ENCODE measurements at regions not wholly inside any gene's neighbourhood (a gene's known extent, or its start where the extent isn't known, plus 50 kb on each side); places are given as distances from the start of the nearest gene placed in this dataset.

DNA sequence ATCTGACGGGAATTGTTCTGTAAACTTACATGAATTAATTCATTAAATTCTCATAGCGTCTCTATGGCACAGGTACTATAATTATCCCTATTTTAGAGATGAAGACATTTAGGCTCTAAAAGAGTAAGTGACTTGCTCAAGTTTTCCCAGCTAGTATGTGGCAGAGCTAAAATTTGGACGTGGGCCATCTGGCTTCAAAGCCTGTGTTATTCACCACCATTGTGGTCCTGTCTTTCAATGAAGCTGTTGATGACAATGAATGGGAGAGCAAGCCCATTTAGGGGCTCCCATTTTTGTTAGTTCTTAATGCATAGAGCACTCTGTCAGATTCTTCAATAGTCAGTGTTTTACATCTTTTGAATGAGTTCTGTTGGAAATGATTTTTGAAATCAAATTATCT is 236.0 kb upstream of the CD180 start:
- no peak for FAIRE-seq

DNA sequence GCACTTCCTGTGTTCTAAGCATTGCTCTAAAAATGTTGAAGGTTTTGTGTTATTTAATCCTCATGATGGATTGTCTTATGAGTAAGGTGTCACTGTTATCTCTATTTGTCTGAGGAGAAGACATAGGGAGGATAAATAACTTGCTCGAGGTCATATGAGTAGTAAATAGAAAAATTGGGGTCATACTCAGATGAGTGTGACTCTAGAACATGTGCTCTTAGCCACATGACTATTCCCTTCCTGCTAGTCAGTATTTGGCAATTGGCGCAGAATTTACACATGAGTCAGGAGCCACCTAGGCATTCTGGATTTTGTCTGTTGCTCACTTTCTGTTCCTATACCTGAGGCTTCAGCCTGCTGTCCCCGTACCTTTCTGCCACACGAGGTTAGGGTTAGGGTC is 234.6 kb upstream of the CD180 start:
- no peak for ATAC-seq
- WGBS (ENCODE audit: missing lambda C conversion rate) = 60% methylated on average over 4 of the region's 4 CpGs

More for the DNA sequence above, 236.0 kb upstream of the CD180 start:
- no peak overlapping the region for H3K4me2 ChIP-seq
- no peak overlapping the region for H3K27ac ChIP-seq
- H3K4me1 ChIP-seq = no peaks in the 10 kb centered on the region
- ChIA-PET CTCF (no interaction called here), POLR2A (no interaction called here)
- ATAC-seq (no peak), DNase-seq (ENCODE audit: low read depth in 1 of 2, low spot score in 1 of 2) (no peak)
- no peaks in the 10 kb centered on the region for H3K9me3 ChIP-seq
- WGBS (ENCODE audit: missing lambda C conversion rate) = 61% methylated on average over 3 of the region's 3 CpGs
- no peak overlapping the region for H3K4me3 ChIP-seq
- TF ChIP-seq FOXS1 (CRISPR knock-in tag; IDR thresholded peaks at IDR 0.05) (no peak), ESRRA (IDR thresholded peaks at IDR 0.05; ENCODE audit: borderline replicate concordance, low read length) (no peak)

GRCh38 chr5:67427850-67428298 is 231.3 kb upstream of the CD180 start:
- Histone ChIP-seq H3K9me3 (no peaks in the 10 kb centered on the region), H3K4me3 (no peak overlapping the region), H3K27ac (no peak overlapping the region), H3K4me1 (no peaks in the 10 kb centered on the region), H3K4me2 (no peak overlapping the region)
- ChIA-PET CTCF (no interaction called here), POLR2A (no interaction called here)
- ATAC-seq (no peak), DNase-seq (ENCODE audit: low read depth in 1 of 2, low spot score in 1 of 2) (no peak), FAIRE-seq (no peak)
- WGBS (ENCODE audit: missing lambda C conversion rate) = 86% methylated on average over 4 of the region's 4 CpGs
- TF ChIP-seq FOXS1 (CRISPR knock-in tag; IDR thresholded peaks at IDR 0.05) (no peak), CBX2 (IDR thresholded peaks at IDR 0.05; ENCODE audit: borderline replicate concordance, low read depth) (no peak), EHF (CRISPR knock-in tag; IDR thresholded peaks at IDR 0.05) (no peak), NPAS2 (CRISPR knock-in tag; IDR thresholded peaks at IDR 0.05; ENCODE audit: borderline replicate concordance) (no peak), KDM1A (IDR thresholded peaks at IDR 0.05; ENCODE audit: low read depth) (no peak)

More for the DNA sequence above, 234.6 kb upstream of the CD180 start:
- H3K9me3 ChIP-seq = no peaks in the 10 kb centered on the region
- no peak overlapping the region for H3K4me2 ChIP-seq
- FAIRE-seq (no peak), DNase-seq (ENCODE audit: low read depth in 1 of 2, low spot score in 1 of 2) (no peak)
- no peak overlapping the region for H3K27ac ChIP-seq
- TF ChIP-seq SREBF2 (IDR thresholded peaks at IDR 0.05) = no peak
- no peak for TF ChIP-seq TP53 (CRISPR knock-in tag; IDR thresholded peaks at IDR 0.05)
- TF ChIP-seq RNF2 (IDR thresholded peaks at IDR 0.05; ENCODE audit: borderline replicate concordance, low read depth) = no peak
- no peak for TF ChIP-seq JUNB (IDR thresholded peaks at IDR 0.05)
- no peak for TF ChIP-seq NFE2L2 (conservative IDR thresholded peaks at IDR 0.05; ENCODE audit: low read length)
- no peak for TF ChIP-seq FOSB (CRISPR knock-in tag; IDR thresholded peaks at IDR 0.05)
- no peak for TF ChIP-seq MYC (IDR thresholded peaks at IDR 0.05; ENCODE audit: borderline replicate concordance, low read length)
- TF ChIP-seq CBX2 (IDR thresholded peaks at IDR 0.05; ENCODE audit: borderline replicate concordance, low read depth) = no peak
- no peak for TF ChIP-seq ZFP36 (IDR thresholded peaks at IDR 0.05; ENCODE audit: borderline replicate concordance, partially characterized antibody)
- TF ChIP-seq HEYL (CRISPR knock-in tag; IDR thresholded peaks at IDR 0.05) = no peak
- no peak for TF ChIP-seq SMC3 (IDR thresholded peaks at IDR 0.05)
- H3K4me3 ChIP-seq = no peak overlapping the region
- H3K4me1 ChIP-seq = no peaks in the 10 kb centered on the region
- ChIA-PET CTCF (no interaction called here), POLR2A (no interaction called here)

DNA sequence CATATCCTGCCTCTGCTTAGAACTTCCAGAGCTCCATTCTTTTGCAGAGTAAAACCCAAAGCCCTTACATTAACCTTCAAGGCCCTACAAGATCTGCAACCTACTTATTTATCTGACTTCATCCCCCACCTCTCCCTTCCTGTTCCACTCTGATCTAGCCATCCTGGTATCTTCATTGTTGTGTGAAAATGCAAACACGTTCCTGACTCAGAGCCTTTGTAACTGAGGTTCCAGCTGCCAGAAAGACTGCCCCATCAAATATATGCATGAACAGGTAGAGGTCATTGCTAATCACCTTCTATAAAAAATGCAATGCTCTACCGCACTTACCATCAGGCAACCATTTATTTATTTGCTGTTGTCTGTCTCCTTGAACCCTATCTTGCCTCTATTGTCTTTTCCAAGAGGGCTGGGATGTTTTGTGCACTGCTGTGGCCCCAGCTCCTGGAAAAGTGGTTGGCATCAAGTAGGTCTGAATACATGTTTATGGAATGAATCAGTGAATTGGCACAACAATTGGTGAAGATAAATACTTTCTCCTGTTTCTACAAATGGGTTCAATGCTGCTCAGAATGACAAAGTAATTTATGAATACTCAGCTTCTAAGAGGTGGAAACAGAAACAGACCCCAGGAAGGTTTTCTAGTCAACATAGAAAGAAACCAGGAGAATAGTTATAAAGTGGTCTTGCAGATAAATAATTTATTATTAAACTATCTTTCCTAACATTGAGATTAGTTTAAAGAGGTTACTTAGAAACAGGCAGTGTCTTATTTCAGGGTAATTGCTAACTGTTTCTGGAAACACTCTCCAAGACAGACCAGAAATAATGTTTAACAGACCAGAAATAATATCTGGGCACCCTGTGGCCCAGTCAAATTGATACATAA is 230.6 kb upstream of the CD180 start:
- 29% methylated on average over 2 of the region's 2 CpGs for WGBS (ENCODE audit: missing lambda C conversion rate)
- Histone ChIP-seq H3K4me3 (no peak overlapping the region), H3K4me1 (no peaks in the 10 kb centered on the region), H3K4me2 (no peak overlapping the region), H3K27ac (no peak overlapping the region), H3K9me3 (no peaks in the 10 kb centered on the region)
- no peak for DNase-seq (ENCODE audit: low read depth in 1 of 2, low spot score in 1 of 2)
- POLR2A ChIA-PET = no interaction called here
- ATAC-seq = no peak
- CTCF ChIA-PET = interaction anchor here (0.6 kb wide), 1 partner anchor 71 kb away, joined by 3 read pairs; no protein-coding TSS in a partner anchor
- FAIRE-seq = no peak
- TF ChIP-seq HDAC2 (IDR thresholded peaks at IDR 0.05) (no peak), ZFP36 (IDR thresholded peaks at IDR 0.05; ENCODE audit: borderline replicate concordance, partially characterized antibody) (no peak), POLR2A (IDR thresholded peaks at IDR 0.05; ENCODE audit: low read length) (no peak), RFX5 (IDR thresholded peaks at IDR 0.05) (no peak), MYC (IDR thresholded peaks at IDR 0.05; ENCODE audit: borderline replicate concordance, low read length) (no peak), RCOR1 (IDR thresholded peaks at IDR 0.05; ENCODE audit: low read depth, low read length) (no peak), ELK1 (IDR thresholded peaks at IDR 0.05; ENCODE audit: low read depth, low read length) (no peak), KDM1A (IDR thresholded peaks at IDR 0.05; ENCODE audit: low read depth) (no peak), JUN (IDR thresholded peaks at IDR 0.05) (no peak), CEBPB (IDR thresholded peaks at IDR 0.05) (no peak), BCL3 (IDR thresholded peaks at IDR 0.05) (no peak), CHD4 (IDR thresholded peaks at IDR 0.05; ENCODE audit: borderline replicate concordance) (no peak), PHF8 (IDR thresholded peaks at IDR 0.05; ENCODE audit: borderline replicate concordance, low read depth) (no peak), HOXB13 (CRISPR knock-in tag; IDR thresholded peaks at IDR 0.05; ENCODE audit: low read depth) (no peak), ZC3H11A (IDR thresholded peaks at IDR 0.05) (no peak), BHLHE40 (IDR thresholded peaks at IDR 0.05; ENCODE audit: low read depth, low read length) (no peak), TFCP2L1 (CRISPR knock-in tag; IDR thresholded peaks at IDR 0.05) (no peak), MAX (IDR thresholded peaks at IDR 0.05) (no peak)
